ENCODE measurements at regions not wholly inside any gene's neighbourhood (a gene's known extent, or its start where the extent isn't known, plus 50 kb on each side); places are given as distances from the start of the nearest gene placed in this dataset.
A peak's percentile ranks its signal among the peaks of the same experiment; 100 is the strongest.

DNA sequence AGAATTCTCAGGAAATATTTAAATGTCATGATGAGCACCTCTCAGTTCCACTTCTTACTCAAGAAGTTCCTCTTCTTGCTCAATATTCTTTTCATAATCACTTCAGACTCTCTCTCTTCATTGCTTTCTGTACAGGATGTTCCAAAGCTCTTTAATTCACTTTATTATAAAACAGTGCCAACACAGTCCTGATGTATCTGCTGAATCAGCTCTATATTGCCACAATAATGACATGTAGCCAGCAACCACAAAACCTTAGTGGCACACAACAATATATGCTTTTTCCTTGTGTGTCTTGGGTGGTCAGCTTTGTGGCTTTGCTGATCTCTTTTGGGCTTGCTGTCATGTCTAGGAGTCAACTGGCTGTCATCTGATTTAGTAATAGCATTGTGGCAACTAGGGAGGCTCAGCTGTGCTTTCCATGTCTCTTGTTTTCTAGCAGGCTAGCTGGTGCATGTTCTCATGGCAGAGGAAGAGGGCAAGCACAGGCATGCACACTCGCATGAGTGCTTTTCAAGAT, 52.8 kb upstream of the SLC2A13 start:
- TF ChIP-seq, protein P1, sequence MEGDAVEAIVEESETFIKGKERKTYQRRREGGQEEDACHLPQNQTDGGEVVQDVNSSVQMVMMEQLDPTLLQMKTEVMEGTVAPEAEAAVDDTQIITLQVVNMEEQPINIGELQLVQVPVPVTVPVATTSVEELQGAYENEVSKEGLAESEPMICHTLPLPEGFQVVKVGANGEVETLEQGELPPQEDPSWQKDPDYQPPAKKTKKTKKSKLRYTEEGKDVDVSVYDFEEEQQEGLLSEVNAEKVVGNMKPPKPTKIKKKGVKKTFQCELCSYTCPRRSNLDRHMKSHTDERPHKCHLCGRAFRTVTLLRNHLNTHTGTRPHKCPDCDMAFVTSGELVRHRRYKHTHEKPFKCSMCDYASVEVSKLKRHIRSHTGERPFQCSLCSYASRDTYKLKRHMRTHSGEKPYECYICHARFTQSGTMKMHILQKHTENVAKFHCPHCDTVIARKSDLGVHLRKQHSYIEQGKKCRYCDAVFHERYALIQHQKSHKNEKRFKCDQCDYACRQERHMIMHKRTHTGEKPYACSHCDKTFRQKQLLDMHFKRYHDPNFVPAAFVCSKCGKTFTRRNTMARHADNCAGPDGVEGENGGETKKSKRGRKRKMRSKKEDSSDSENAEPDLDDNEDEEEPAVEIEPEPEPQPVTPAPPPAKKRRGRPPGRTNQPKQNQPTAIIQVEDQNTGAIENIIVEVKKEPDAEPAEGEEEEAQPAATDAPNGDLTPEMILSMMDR (IDR thresholded peaks at IDR 0.05), result no peak
- TF ChIP-seq POLR2A (IDR thresholded peaks at IDR 0.05) (peak in 1 of 4 donors; percentile 58), POLR2AphosphoS5 (IDR thresholded peaks at IDR 0.05) (peak; percentile 25 to 70), EP300 (IDR thresholded peaks at IDR 0.05) (peak in 3 of 4 donors; percentile 80 to 93 (median 82))

Measured in upper lobe of left lung (tissue), 4 donors.